ENCODE measurements at regions not wholly inside any gene's neighbourhood (a gene's known extent, or its start where the extent isn't known, plus 50 kb on each side); places are given as distances from the start of the nearest gene placed in this dataset.
"Not testable (repeated sequence)": the region's sequence is repeated elsewhere in the genome, so short reads cannot be mapped to it uniquely, and the experiment has no call there.

- H4K8ac ChIP-seq (ENCODE audit: low read depth, low read length); H2BK12ac ChIP-seq (ENCODE audit: low read length); H3K23ac ChIP-seq (ENCODE audit: low read length); H3K27me3 ChIP-seq (ENCODE audit: insufficient read depth, low read length); H4K91ac ChIP-seq (ENCODE audit: low read depth, low read length); H3K4ac ChIP-seq (ENCODE audit: low read depth, low read length); H4K12ac ChIP-seq (ENCODE audit: low read depth, low read length); DNase-seq; H3K27ac ChIP-seq (ENCODE audit: low read depth, low read length); H3K18ac ChIP-seq (ENCODE audit: low read length); H3K4me2 ChIP-seq (ENCODE audit: low read length); H2AK5ac ChIP-seq (ENCODE audit: low read length); H2BK5ac ChIP-seq (ENCODE audit: low read depth, low read length, poor library complexity); H2AFZ ChIP-seq (ENCODE audit: insufficient read depth, low read length, poor library complexity); H3K14ac ChIP-seq (ENCODE audit: low read length); H3K9me3 ChIP-seq (ENCODE audit: insufficient read depth, low read depth, low read length); H2BK120ac ChIP-seq (ENCODE audit: insufficient read depth, low read length, poor library complexity); H3K4me3 ChIP-seq (ENCODE audit: low read depth, low read length); H3K79me2 ChIP-seq (ENCODE audit: control insufficient read depth, insufficient read depth, low read length, poor library complexity); H3K36me3 ChIP-seq (ENCODE audit: control insufficient read depth in 1 of 2, insufficient read depth in 2 of 2, low read length in 2 of 2); H3K79me1 ChIP-seq (ENCODE audit: low read length); H3K9ac ChIP-seq (ENCODE audit: low read length); H3K4me1 ChIP-seq (ENCODE audit: control insufficient read depth in 1 of 2, insufficient read depth in 2 of 2, low read length in 2 of 2): not testable (repeated sequence)
- no CpG with 5 or more reads among the region's 5 CpGs for WGBS (ENCODE audit: extremely low coverage, insufficient coverage, insufficient read length)
Observed at GRCh38 chr12:60603475-60603874, 1007.6 kb downstream of the SLC16A7 start.

- no peak overlapping the region for H3K23ac ChIP-seq (ENCODE audit: low read length)
- H3K18ac ChIP-seq (ENCODE audit: low read length): no peak overlapping the region
- H3K79me2 ChIP-seq (ENCODE audit: control insufficient read depth, insufficient read depth, low read length, poor library complexity): no peaks in the 10 kb centered on the region
- H3K9ac ChIP-seq (ENCODE audit: low read length): no peak overlapping the region
- peaks cover 7% of the 10 kb centered on the region for H3K9me3 ChIP-seq (ENCODE audit: insufficient read depth, low read depth, low read length)
- DNase-seq: no peak
- H2BK12ac ChIP-seq (ENCODE audit: low read length): no peak overlapping the region
- no peaks in the 10 kb centered on the region for H3K79me1 ChIP-seq (ENCODE audit: low read length)
- no peak overlapping the region for H3K4me2 ChIP-seq (ENCODE audit: low read length)
- H4K91ac ChIP-seq (ENCODE audit: low read depth, low read length): no peak overlapping the region
- H2BK120ac ChIP-seq (ENCODE audit: insufficient read depth, low read length, poor library complexity): no peak overlapping the region
- no peak overlapping the region for H2AFZ ChIP-seq (ENCODE audit: insufficient read depth, low read length, poor library complexity)
- H3K4me3 ChIP-seq (ENCODE audit: low read depth, low read length): no peak overlapping the region
- H2BK5ac ChIP-seq (ENCODE audit: low read depth, low read length, poor library complexity): no peak overlapping the region
- no peaks in the 10 kb centered on the region for H3K27me3 ChIP-seq (ENCODE audit: insufficient read depth, low read length)
- H3K14ac ChIP-seq (ENCODE audit: low read length): no peak overlapping the region
- H3K4me1 ChIP-seq (ENCODE audit: control insufficient read depth in 1 of 2, insufficient read depth in 2 of 2, low read length in 2 of 2): no peaks in the 10 kb centered on the region
- H4K12ac ChIP-seq (ENCODE audit: low read depth, low read length): no peak overlapping the region
- no peak overlapping the region for H3K27ac ChIP-seq (ENCODE audit: low read depth, low read length)
- H2AK5ac ChIP-seq (ENCODE audit: low read length): no peak overlapping the region
- no peaks in the 10 kb centered on the region for H3K36me3 ChIP-seq (ENCODE audit: control insufficient read depth in 1 of 2, insufficient read depth in 2 of 2, low read length in 2 of 2)
- H3K4ac ChIP-seq (ENCODE audit: low read depth, low read length): no peak overlapping the region
- no peak overlapping the region for H4K8ac ChIP-seq (ENCODE audit: low read depth, low read length)
Observed at GRCh38 chr12:60616400-60616799, 1020.6 kb downstream of the SLC16A7 start.

DNA sequence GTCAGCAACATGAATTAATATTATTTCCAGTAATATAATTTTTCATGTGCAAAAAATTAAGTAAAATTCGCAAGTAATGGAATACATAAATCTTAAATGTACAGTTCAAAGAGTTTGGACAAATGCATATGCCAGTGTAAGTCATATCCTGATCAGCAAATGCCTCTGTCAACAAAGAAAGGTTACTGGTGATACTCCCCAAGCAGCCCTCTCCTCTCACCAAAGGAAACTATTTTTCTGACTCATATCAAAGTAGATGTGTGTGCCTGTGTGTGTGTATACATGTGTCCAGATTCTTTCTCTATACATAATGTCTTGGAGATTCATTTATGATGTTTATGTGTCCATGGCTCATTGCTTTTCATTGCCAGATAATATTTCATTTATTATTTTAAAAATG is 1035.0 kb downstream of the SLC16A7 start:
- no peak overlapping the region for H3K18ac ChIP-seq (ENCODE audit: low read length)
- H3K79me1 ChIP-seq (ENCODE audit: low read length): no peaks in the 10 kb centered on the region
- H2BK5ac ChIP-seq (ENCODE audit: low read depth, low read length, poor library complexity): no peak overlapping the region
- H4K8ac ChIP-seq (ENCODE audit: low read depth, low read length): no peak overlapping the region
- H4K91ac ChIP-seq (ENCODE audit: low read depth, low read length): no peak overlapping the region
- H2AFZ ChIP-seq (ENCODE audit: insufficient read depth, low read length, poor library complexity): no peak overlapping the region
- H3K4me3 ChIP-seq (ENCODE audit: low read depth, low read length): no peak overlapping the region
- H2BK120ac ChIP-seq (ENCODE audit: insufficient read depth, low read length, poor library complexity): no peak overlapping the region
- H3K79me2 ChIP-seq (ENCODE audit: control insufficient read depth, insufficient read depth, low read length, poor library complexity): no peaks in the 10 kb centered on the region
- H3K4ac ChIP-seq (ENCODE audit: low read depth, low read length): no peak overlapping the region
- H2AK5ac ChIP-seq (ENCODE audit: low read length): no peak overlapping the region
- no peak overlapping the region for H4K12ac ChIP-seq (ENCODE audit: low read depth, low read length)
- no peak overlapping the region for H2BK12ac ChIP-seq (ENCODE audit: low read length)
- H3K27ac ChIP-seq (ENCODE audit: low read depth, low read length): no peak overlapping the region
- H3K4me2 ChIP-seq (ENCODE audit: low read length): no peak overlapping the region
- no peaks in the 10 kb centered on the region for H3K36me3 ChIP-seq (ENCODE audit: control insufficient read depth in 1 of 2, insufficient read depth in 2 of 2, low read length in 2 of 2)
- H3K9me3 ChIP-seq (ENCODE audit: insufficient read depth, low read depth, low read length): no peaks in the 10 kb centered on the region
- H3K23ac ChIP-seq (ENCODE audit: low read length): no peak overlapping the region
- WGBS (ENCODE audit: extremely low coverage, insufficient coverage, insufficient read length): no CpG with 5 or more reads among the region's 1 CpG
- H3K27me3 ChIP-seq (ENCODE audit: insufficient read depth, low read length): no peaks in the 10 kb centered on the region
- no peaks in the 10 kb centered on the region for H3K4me1 ChIP-seq (ENCODE audit: control insufficient read depth in 1 of 2, insufficient read depth in 2 of 2, low read length in 2 of 2)
- no peak overlapping the region for H3K14ac ChIP-seq (ENCODE audit: low read length)
- no peak overlapping the region for H3K9ac ChIP-seq (ENCODE audit: low read length)
- DNase-seq: no peak

DNA sequence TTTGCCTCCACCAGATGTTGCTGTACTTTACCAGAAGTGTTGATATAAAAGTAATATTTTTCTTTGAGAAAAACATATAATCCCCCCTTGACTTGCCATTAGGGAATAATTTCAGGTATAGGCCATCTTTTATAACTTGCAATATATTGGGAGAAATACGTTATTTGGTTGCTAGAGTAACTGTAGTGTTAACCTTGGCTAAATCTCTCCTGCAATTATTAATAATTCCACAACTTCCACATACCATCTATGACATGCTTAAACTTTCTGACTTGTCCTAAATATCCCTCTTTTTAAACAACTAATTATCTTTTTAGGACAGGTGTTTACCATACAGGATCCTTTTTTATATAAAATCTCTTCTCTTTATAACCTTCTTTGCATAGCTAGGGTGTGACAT is 1048.2 kb downstream of the SLC16A7 start:
- no peak overlapping the region for H3K4me3 ChIP-seq (ENCODE audit: low read depth, low read length)
- no peaks in the 10 kb centered on the region for H3K4me1 ChIP-seq (ENCODE audit: control insufficient read depth in 1 of 2, insufficient read depth in 2 of 2, low read length in 2 of 2)
- DNase-seq: peak in 1 of 2 donors; percentile 1
- no peaks in the 10 kb centered on the region for H3K9me3 ChIP-seq (ENCODE audit: insufficient read depth, low read depth, low read length)
- H4K8ac ChIP-seq (ENCODE audit: low read depth, low read length): no peak overlapping the region
- H2AFZ ChIP-seq (ENCODE audit: insufficient read depth, low read length, poor library complexity): no peak overlapping the region
- no peaks in the 10 kb centered on the region for H3K79me2 ChIP-seq (ENCODE audit: control insufficient read depth, insufficient read depth, low read length, poor library complexity)
- H2BK5ac ChIP-seq (ENCODE audit: low read depth, low read length, poor library complexity): no peak overlapping the region
- H3K4ac ChIP-seq (ENCODE audit: low read depth, low read length): no peak overlapping the region
- WGBS (ENCODE audit: extremely low coverage, insufficient coverage, insufficient read length): no CpG with 5 or more reads among the region's 1 CpG
- no peak overlapping the region for H3K27ac ChIP-seq (ENCODE audit: low read depth, low read length)
- H2BK120ac ChIP-seq (ENCODE audit: insufficient read depth, low read length, poor library complexity): no peak overlapping the region
- no peaks in the 10 kb centered on the region for H3K79me1 ChIP-seq (ENCODE audit: low read length)
- no peak overlapping the region for H4K91ac ChIP-seq (ENCODE audit: low read depth, low read length)
- H4K12ac ChIP-seq (ENCODE audit: low read depth, low read length): no peak overlapping the region
- H3K36me3 ChIP-seq (ENCODE audit: control insufficient read depth in 1 of 2, insufficient read depth in 2 of 2, low read length in 2 of 2): no peaks in the 10 kb centered on the region
- H3K27me3 ChIP-seq (ENCODE audit: insufficient read depth, low read length): no peaks in the 10 kb centered on the region
- no peak overlapping the region for H2BK12ac ChIP-seq (ENCODE audit: low read length)
- no peak overlapping the region for H3K9ac ChIP-seq (ENCODE audit: low read length)
- H2AK5ac ChIP-seq (ENCODE audit: low read length): no peak overlapping the region
- H3K23ac ChIP-seq (ENCODE audit: low read length): no peak overlapping the region
- H3K18ac ChIP-seq (ENCODE audit: low read length): no peak overlapping the region
- H3K4me2 ChIP-seq (ENCODE audit: low read length): no peak overlapping the region
- H3K14ac ChIP-seq (ENCODE audit: low read length): no peak overlapping the region

DNA sequence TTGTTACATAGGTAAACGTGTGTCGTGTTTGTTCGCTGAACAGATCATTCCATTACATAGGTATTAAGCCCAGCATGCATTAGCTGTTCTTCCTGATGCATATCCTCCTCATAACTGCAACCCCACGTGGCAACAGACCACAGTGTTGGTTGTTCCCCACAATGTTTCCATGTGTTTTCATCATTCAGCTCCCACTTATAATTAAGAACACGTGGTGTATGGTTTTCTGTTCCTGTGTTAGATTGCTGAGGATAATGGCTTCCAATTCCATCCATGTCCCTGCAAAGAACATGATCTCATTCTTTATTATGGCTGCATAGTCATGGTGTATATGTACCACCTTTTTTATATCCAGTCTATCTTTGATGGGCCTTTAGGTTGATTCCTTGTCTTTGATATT is 1071.1 kb downstream of the SLC16A7 start:
- no peaks in the 10 kb centered on the region for H3K27me3 ChIP-seq (ENCODE audit: insufficient read depth, low read length)
- H3K9ac ChIP-seq (ENCODE audit: low read length): no peak overlapping the region
- H2AK5ac ChIP-seq (ENCODE audit: low read length): no peak overlapping the region
- no peak overlapping the region for H4K8ac ChIP-seq (ENCODE audit: low read depth, low read length)
- no peaks in the 10 kb centered on the region for H3K79me1 ChIP-seq (ENCODE audit: low read length)
- H3K9me3 ChIP-seq (ENCODE audit: insufficient read depth, low read depth, low read length): no peaks in the 10 kb centered on the region
- H2BK120ac ChIP-seq (ENCODE audit: insufficient read depth, low read length, poor library complexity): no peak overlapping the region
- no peak overlapping the region for H3K18ac ChIP-seq (ENCODE audit: low read length)
- no peak overlapping the region for H3K14ac ChIP-seq (ENCODE audit: low read length)
- H3K27ac ChIP-seq (ENCODE audit: low read depth, low read length): no peak overlapping the region
- H4K91ac ChIP-seq (ENCODE audit: low read depth, low read length): no peak overlapping the region
- H3K36me3 ChIP-seq (ENCODE audit: control insufficient read depth in 1 of 2, insufficient read depth in 2 of 2, low read length in 2 of 2): no peaks in the 10 kb centered on the region
- no peak overlapping the region for H3K4me2 ChIP-seq (ENCODE audit: low read length)
- H2BK5ac ChIP-seq (ENCODE audit: low read depth, low read length, poor library complexity): no peak overlapping the region
- no CpG with 5 or more reads among the region's 5 CpGs for whole genome bisulfite sequencing (ENCODE audit: extremely low coverage, insufficient coverage, insufficient read length)
- H3K79me2 ChIP-seq (ENCODE audit: control insufficient read depth, insufficient read depth, low read length, poor library complexity): no peaks in the 10 kb centered on the region
- no peak overlapping the region for H2AFZ ChIP-seq (ENCODE audit: insufficient read depth, low read length, poor library complexity)
- no peak overlapping the region for H2BK12ac ChIP-seq (ENCODE audit: low read length)
- H4K12ac ChIP-seq (ENCODE audit: low read depth, low read length): no peak overlapping the region
- H3K23ac ChIP-seq (ENCODE audit: low read length): no peak overlapping the region
- no peak overlapping the region for H3K4me3 ChIP-seq (ENCODE audit: low read depth, low read length)
- H3K4me1 ChIP-seq (ENCODE audit: control insufficient read depth in 1 of 2, insufficient read depth in 2 of 2, low read length in 2 of 2): no peaks in the 10 kb centered on the region
- no peak overlapping the region for H3K4ac ChIP-seq (ENCODE audit: low read depth, low read length)
- DNase-seq: no peak

Data from trophoblast cell (in vitro differentiated cells and primary cell).